Breast epithelium (tissue), 3 donors: ENCODE measurements at regions not wholly inside any gene's neighbourhood (a gene's known extent, or its start where the extent isn't known, plus 50 kb on each side); places are given as distances from the start of the nearest gene placed in this dataset.

Experiments used
- POLR2A ChIP-seq: fragments of 450-650 bp; IDR thresholded peaks from one replicate; pipeline ENCODE4 v1.6.1; 2016; ENCODE audit warnings: antibody characterized with exemption, mild to moderate bottlenecking, moderate library complexity
- POLR2AphosphoS5 ChIP-seq, 3 donors: sonication (generic); formaldehyde crosslinking; IDR thresholded peaks; one replicate each; pipeline ENCODE4 v1.6.1; 2017; ENCODE audit warnings: antibody characterized with exemption in 3 of 3
- TF ChIP-seq, protein P1 (sequence below), 3 donors: fragments of 450-650 bp; IDR thresholded peaks; one replicate each; pipeline ENCODE4 v1.5.1; 2016 to 2017; ENCODE audit warnings: antibody characterized with exemption in 3 of 3, mild to moderate bottlenecking in 3 of 3, moderate library complexity in 3 of 3

DNA sequence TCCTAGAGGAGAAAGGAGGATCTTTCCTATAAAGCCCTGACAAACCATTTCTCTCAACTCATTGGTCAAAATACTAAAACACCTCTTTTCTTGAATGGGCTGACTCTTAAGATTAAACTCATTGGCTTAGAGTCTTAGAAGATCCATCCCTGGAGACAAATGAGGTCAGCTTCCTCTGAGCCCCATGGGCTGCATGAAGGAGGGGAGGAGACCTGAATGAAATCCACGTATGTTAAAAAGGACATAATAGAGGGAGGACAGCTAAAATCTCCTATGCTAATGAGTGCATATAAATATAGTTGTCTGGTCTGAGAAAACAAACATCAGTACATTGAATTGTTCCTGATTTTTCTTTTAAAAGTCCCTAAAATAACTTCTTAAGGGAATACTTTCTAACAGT lies 255.0 kb downstream of the TBL1XR1 start:
- TF ChIP-seq, protein P1, sequence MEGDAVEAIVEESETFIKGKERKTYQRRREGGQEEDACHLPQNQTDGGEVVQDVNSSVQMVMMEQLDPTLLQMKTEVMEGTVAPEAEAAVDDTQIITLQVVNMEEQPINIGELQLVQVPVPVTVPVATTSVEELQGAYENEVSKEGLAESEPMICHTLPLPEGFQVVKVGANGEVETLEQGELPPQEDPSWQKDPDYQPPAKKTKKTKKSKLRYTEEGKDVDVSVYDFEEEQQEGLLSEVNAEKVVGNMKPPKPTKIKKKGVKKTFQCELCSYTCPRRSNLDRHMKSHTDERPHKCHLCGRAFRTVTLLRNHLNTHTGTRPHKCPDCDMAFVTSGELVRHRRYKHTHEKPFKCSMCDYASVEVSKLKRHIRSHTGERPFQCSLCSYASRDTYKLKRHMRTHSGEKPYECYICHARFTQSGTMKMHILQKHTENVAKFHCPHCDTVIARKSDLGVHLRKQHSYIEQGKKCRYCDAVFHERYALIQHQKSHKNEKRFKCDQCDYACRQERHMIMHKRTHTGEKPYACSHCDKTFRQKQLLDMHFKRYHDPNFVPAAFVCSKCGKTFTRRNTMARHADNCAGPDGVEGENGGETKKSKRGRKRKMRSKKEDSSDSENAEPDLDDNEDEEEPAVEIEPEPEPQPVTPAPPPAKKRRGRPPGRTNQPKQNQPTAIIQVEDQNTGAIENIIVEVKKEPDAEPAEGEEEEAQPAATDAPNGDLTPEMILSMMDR (IDR thresholded peaks at IDR 0.05): no peak
- TF ChIP-seq POLR2A (no peak), POLR2AphosphoS5 (IDR thresholded peaks at IDR 0.05) (no peak)
